IMR-90 (cell line): ENCODE measurements at regions not wholly inside any gene's neighbourhood (a gene's known extent, or its start where the extent isn't known, plus 50 kb on each side); places are given as distances from the start of the nearest gene placed in this dataset.

Experiments used
- ATAC-seq: fragments of 200-7000 bp; cut with Tn5 transposase; 2 replicates; pipeline ENCODE4 v1.9.1; 2020; ENCODE audit warnings: low read depth, mild to moderate bottlenecking, moderate library complexity
- BruUV-seq: library from RNA; stranded (reverse); fragments of 400-500 nt; replicated peaks from 2 replicates; lab custom pipeline; 2021; lab: Mats Ljungman, UMichigan
- CTCF ChIA-PET: fragments of 300-600 bp; formaldehyde crosslinking; extraction: SDS; loops from one replicate; lab custom pipeline; 2021; ENCODE audit warnings: antibody characterized with exemption; lab: Yijun Ruan, JAX
- POLR2A ChIA-PET: fragments of 300-600 bp; sonication (Branson Sonifier 250); formaldehyde crosslinking; loops from one replicate; lab custom pipeline; 2022; ENCODE audit warnings: antibody characterized with exemption; ENCODE audit not compliant: unreplicated experiment; lab: Charles Lee
- DNase-seq: peaks from one replicate; pipeline ENCODE4 v3.0.0; 2013
- H2AFZ ChIP-seq: replicated peaks from 2 replicates; pipeline ENCODE3; 2013; ENCODE audit warnings: low read length, mild to moderate bottlenecking; ENCODE audit not compliant: poor library complexity
- H2AK5ac ChIP-seq: 2 replicates; pipeline ENCODE4 v1.6.1; 2013; ENCODE audit warnings: low read depth, low read length, inconsistent platforms
- H2AK9ac ChIP-seq: replicated peaks from 2 replicates; pipeline ENCODE3; 2013; ENCODE audit warnings: mild to moderate bottlenecking, low read depth, low read length, moderate library complexity; ENCODE audit not compliant: poor library complexity
- H2BK120ac ChIP-seq: 2 replicates; pipeline ENCODE4 v1.6.1; 2013; ENCODE audit warnings: low read depth, low read length, inconsistent platforms
- H2BK15ac ChIP-seq: 3 replicates; pipeline ENCODE4 v1.6.1; 2013; ENCODE audit warnings: low read depth, low read length, inconsistent platforms
- H2BK20ac ChIP-seq: 2 replicates; pipeline ENCODE4 v1.6.1; 2013; ENCODE audit warnings: low read depth, mild to moderate bottlenecking, inconsistent platforms, low read length, moderate library complexity
- H2BK5ac ChIP-seq: 2 replicates; pipeline ENCODE4 v1.6.1; 2013; ENCODE audit warnings: mild to moderate bottlenecking, low read depth, low read length, inconsistent platforms; ENCODE audit not compliant: poor library complexity, severe bottlenecking
- H3K14ac ChIP-seq: replicated peaks from 2 replicates; pipeline ENCODE4 v1.6.1; 2013; ENCODE audit warnings: low read depth, low read length, inconsistent platforms
- H3K18ac ChIP-seq: 2 replicates; pipeline ENCODE4 v1.6.1; 2013; ENCODE audit warnings: low read depth, low read length, control low read depth
- H3K23ac ChIP-seq: 2 replicates; pipeline ENCODE4 v1.6.1; 2013; ENCODE audit warnings: low read depth, low read length, inconsistent platforms
- H3K27ac ChIP-seq: 2 replicates; pipeline ENCODE4 v1.5.1; 2013; ENCODE audit warnings: mild to moderate bottlenecking, control low read depth, low read length; ENCODE audit not compliant: insufficient read depth
- H3K27me3 ChIP-seq: 2 replicates; pipeline ENCODE4 v1.6.1; 2013; ENCODE audit warnings: low read length; ENCODE audit not compliant: control insufficient read depth, insufficient read depth
- H3K36me3 ChIP-seq: 2 replicates; pipeline ENCODE4 v1.6.1; 2013; ENCODE audit warnings: low read length, mixed read lengths; ENCODE audit not compliant: control insufficient read depth, insufficient read depth
- H3K4ac ChIP-seq: 2 replicates; pipeline ENCODE4 v1.6.1; 2013; ENCODE audit warnings: low read depth, low read length, inconsistent platforms
- H3K4me1 ChIP-seq: 2 replicates; pipeline ENCODE4 v1.6.1; 2013; ENCODE audit warnings: low read length, mixed read lengths; ENCODE audit not compliant: control insufficient read depth, insufficient read depth
- H3K4me2 ChIP-seq: 2 replicates; pipeline ENCODE4 v1.6.1; 2013; ENCODE audit warnings: low read depth, mild to moderate bottlenecking, control low read depth, low read length, moderate library complexity
- H3K4me3 ChIP-seq: 2 replicates; pipeline ENCODE4 v1.5.1; 2013; ENCODE audit warnings: low read depth, mild to moderate bottlenecking, control low read depth, low read length, moderate library complexity; ENCODE audit not compliant: insufficient read depth
- H3K56ac ChIP-seq: 2 replicates; pipeline ENCODE4 v1.6.1; 2013; ENCODE audit warnings: low read length, inconsistent platforms; ENCODE audit not compliant: insufficient read depth; ENCODE audit errors: extremely low read depth
- H3K79me1 ChIP-seq, 2 experiments: 2 replicates each; pipeline ENCODE4 v1.6.1; 2013; ENCODE audit warnings: low read length in 2 of 2, inconsistent platforms in 1 of 2, low read depth in 1 of 2
- H3K9ac ChIP-seq: 2 replicates; pipeline ENCODE4 v1.6.1; 2013; ENCODE audit warnings: low read depth, low read length, control low read depth
- H3K9me1 ChIP-seq: 2 replicates; pipeline ENCODE4 v1.6.1; 2013; ENCODE audit warnings: low read length, inconsistent platforms; ENCODE audit not compliant: insufficient read depth
- H3K9me3 ChIP-seq: 2 replicates; pipeline ENCODE4 v1.6.1; 2013; ENCODE audit warnings: low read length; ENCODE audit not compliant: control insufficient read depth, insufficient read depth
- H4K20me1 ChIP-seq: 2 replicates; pipeline ENCODE4 v1.6.1; 2013; ENCODE audit warnings: low read length, inconsistent platforms; ENCODE audit not compliant: insufficient read depth
- H4K5ac ChIP-seq: 2 replicates; pipeline ENCODE4 v1.6.1; 2013; ENCODE audit warnings: mild to moderate bottlenecking, low read depth, low read length, control low read depth
- H4K8ac ChIP-seq, 2 experiments: 2 replicates each; pipeline ENCODE4 v1.6.1; 2013; ENCODE audit warnings: low read depth in 2 of 2, low read length in 2 of 2, control low read depth in 1 of 2, inconsistent platforms in 1 of 2
- H4K91ac ChIP-seq: 2 replicates; pipeline ENCODE4 v1.6.1; 2013; ENCODE audit warnings: low read depth, low read length, inconsistent platforms; ENCODE audit not compliant: insufficient read depth
- BHLHE40 ChIP-seq: fragments of 150-350 bp; IDR thresholded peaks from 2 replicates; pipeline ENCODE4 v1.6.1; 2016; ENCODE audit warnings: mild to moderate bottlenecking, low read depth, low read length
- CHD1 ChIP-seq: IDR thresholded peaks from 2 replicates; pipeline ENCODE4 v1.6.1; 2012; ENCODE audit warnings: low read depth, low read length, improper control_type of control experiment
- FOS ChIP-seq: fragments of 150-350 bp; IDR thresholded peaks from 2 replicates; pipeline ENCODE4 v1.6.1; 2016; ENCODE audit warnings: low read depth, low read length
- MAFK ChIP-seq: IDR thresholded peaks from 2 replicates; pipeline ENCODE4 v1.6.1; 2012; ENCODE audit warnings: low read depth, low read length, improper control_type of control experiment
- NFE2L2 ChIP-seq: fragments of 150-350 bp; IDR thresholded peaks from 2 replicates; pipeline ENCODE4 v1.6.1; 2016; ENCODE audit warnings: low read depth, mild to moderate bottlenecking, low read length
- dilution Hi-C: fragments of 300-500 bp; cut with HindIII; formaldehyde crosslinking; loops from one replicate; pipeline ENCODE4 v1.14.3; 2018; ENCODE audit warnings: low sequenced_read_pairs; ENCODE audit not compliant: unreplicated experiment
- in situ Hi-C: fragments of 300-500 bp; cut with MboI; formaldehyde crosslinking; loops from 3 replicates; pipeline ENCODE4 v1.14.3; 2019; ENCODE audit warnings: low sequenced_read_pairs, inconsistent platforms, mixed read lengths
- intact Hi-C: fragments of 100-400 bp; cut with micrococcal nuclease; formaldehyde crosslinking; loops from 2 replicates; pipeline ENCODE4 v1.10.0; 2022

DNA sequence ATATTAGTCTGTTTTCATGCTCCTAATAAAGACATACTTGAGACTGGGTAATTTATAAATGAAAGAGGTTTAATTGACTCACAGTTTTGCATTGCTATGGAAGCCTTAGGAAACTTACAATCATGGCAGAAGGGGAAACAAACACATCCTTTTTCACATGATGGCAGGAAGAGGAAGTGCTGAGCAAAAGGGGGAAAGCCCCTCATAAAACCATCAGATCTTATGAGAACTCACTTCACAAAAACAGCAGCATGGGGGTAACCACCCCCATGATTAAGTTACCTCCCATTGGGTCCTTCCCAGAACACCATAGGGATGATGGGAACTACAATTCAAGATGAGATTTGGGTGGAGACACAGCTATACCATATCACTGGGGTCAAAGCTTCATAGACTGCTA, 254.2 kb downstream of the ERMARD start:
- Histone ChIP-seq H3K18ac (no peak overlapping the region), H2AK9ac (no peak overlapping the region), H3K56ac (no peak overlapping the region), H3K9ac (no peak overlapping the region), H2BK20ac (no peak overlapping the region), H4K20me1 (no peaks in the 10 kb centered on the region), H3K27ac (no peak overlapping the region), H2AFZ (no peak overlapping the region), H3K14ac (no peak overlapping the region), H2BK15ac (no peak overlapping the region), H3K4me3 (no peak overlapping the region), H4K8ac (no peak overlapping the region), H3K36me3 (no peaks in the 10 kb centered on the region), H3K4ac (no peak overlapping the region), H2BK5ac (no peak overlapping the region), H3K27me3 (no peaks in the 10 kb centered on the region), H3K4me2 (no peak overlapping the region), H3K23ac (no peak overlapping the region), H3K4me1 (no peaks in the 10 kb centered on the region), H4K91ac (no peak overlapping the region), H4K5ac (no peak overlapping the region), H3K9me3 (peaks cover 32% of the 10 kb centered on the region), H2AK5ac (no peak overlapping the region), H3K79me1 (no peaks in the 10 kb centered on the region), H2BK120ac (no peak overlapping the region), H3K9me1 (no peaks in the 10 kb centered on the region)
- DNase-seq (no peak), ATAC-seq (no peak)
- intact Hi-C loops (no loop called here), dilution Hi-C loops (no loop called here), in situ Hi-C loops (no loop called here)
- POLR2A ChIA-PET, result no interaction called here
- BruUV-seq, result no TSS peak
- CTCF ChIA-PET, result no interaction called here
- no peak for TF ChIP-seq MAFK
- no peak for TF ChIP-seq FOS
- TF ChIP-seq CHD1, result no peak
- TF ChIP-seq BHLHE40, result no peak
- TF ChIP-seq NFE2L2, result no peak
